HCT116 (cell line): ENCODE measurements at regions not wholly inside any gene's neighbourhood (a gene's known extent, or its start where the extent isn't known, plus 50 kb on each side); places are given as distances from the start of the nearest gene placed in this dataset.
"Not testable (repeated sequence)": the region's sequence is repeated elsewhere in the genome, so short reads cannot be mapped to it uniquely, and the experiment has no call there.

Source experiments
- ATAC-seq: fragments of 200-7000 bp; cut with Tn5 transposase; 2 replicates; pipeline ENCODE4 v1.9.1; 2020; ENCODE audit warnings: mild to moderate bottlenecking, moderate library complexity
- BruUV-seq: library from RNA; stranded (reverse); fragments of 400-500 nt; replicated peaks from 2 replicates; lab custom pipeline; 2021; lab: Mats Ljungman, UMichigan
- CTCF ChIA-PET: fragments of 300-600 bp; sonication (Branson Sonifier 250); formaldehyde crosslinking; loops from one replicate; lab custom pipeline; 2021; ENCODE audit warnings: antibody characterized with exemption; lab: Charles Lee
- POLR2A ChIA-PET: fragments of 300-600, 350-600 bp; sonication (Branson Sonifier 250); formaldehyde crosslinking; loops from one replicate; lab custom pipeline; 2021; ENCODE audit warnings: antibody characterized with exemption; lab: Charles Lee
- RAD21 ChIA-PET, 2 experiments: fragments of 300-600 bp; sonication (Branson Sonifier 250); formaldehyde crosslinking; loops; one replicate each; lab custom pipeline; 2023; ENCODE audit warnings: low total read pairs in 2 of 2; ENCODE audit not compliant: uncharacterized antibody in 2 of 2, unreplicated experiment in 2 of 2, low non-redundant PET in 1 of 2; lab: Charles Lee
- DNase-seq: peaks from one replicate; pipeline ENCODE4 v3.0.0-alpha.2; 2010; ENCODE audit warnings: low read depth, low spot score
- H2AFZ ChIP-seq: fragments of 200-600 bp; shearing (Covaris generic), sonication (generic); 2 replicates; pipeline ENCODE4 v1.6.1; 2017; ENCODE audit warnings: low read depth, mixed run types, mixed read lengths, antibody characterized with exemption, low read length; ENCODE audit not compliant: poor library complexity, severe bottlenecking
- H3K27ac ChIP-seq: 2 replicates; pipeline ENCODE4 v1.5.1; 2012; ENCODE audit warnings: low read depth, low read length
- H3K27me3 ChIP-seq: fragments of 200-600 bp; sonication (generic); 2 replicates; pipeline ENCODE4 v1.6.1; 2016; ENCODE audit warnings: mixed run types, low read length, mixed read lengths; ENCODE audit not compliant: insufficient read depth
- H3K36me3 ChIP-seq, 2 experiments: fragments of 200-500 bp in 1 of 2; fragments of 200-600 bp in 1 of 2; sonication (Bioruptor generic) in 1 of 2; sonication (generic) in 1 of 2; 2 replicates each; pipeline versions ENCODE4 v1.5.1 to v1.6.1; 2014 to 2016; ENCODE audit warnings: low read length in 2 of 2, inconsistent platforms in 1 of 2, mixed read lengths in 1 of 2, mixed run types in 1 of 2; ENCODE audit not compliant: insufficient read depth in 2 of 2, control insufficient read depth in 1 of 2
- H3K4me1 ChIP-seq, 2 experiments: fragments of 200-600 bp in 1 of 2; sonication (generic) in 1 of 2; 2 replicates each; pipeline versions ENCODE4 v1.5.1 to v1.6.1; 2012 to 2017; ENCODE audit warnings: low read length in 2 of 2, inconsistent platforms in 1 of 2, mild to moderate bottlenecking in 1 of 2, mixed read lengths in 1 of 2, mixed run types in 1 of 2, moderate library complexity in 1 of 2; ENCODE audit not compliant: insufficient read depth in 2 of 2, control insufficient read depth in 1 of 2
- H3K4me2 ChIP-seq: fragments of 200-600 bp; sonication (generic); 2 replicates; pipeline ENCODE4 v1.6.1; 2017; ENCODE audit warnings: mixed run types, low read length, mixed read lengths
- H3K4me3 ChIP-seq, 2 experiments: fragments of 200-600 bp in 1 of 2; sonication (generic) in 1 of 2; replicated peaks in 1 of 2; 2 replicates each; pipeline ENCODE4 v1.5.1; 2011 to 2016; ENCODE audit warnings: low read length in 2 of 2, control low read depth in 1 of 2, low read depth in 1 of 2, mild to moderate bottlenecking in 1 of 2, mixed read lengths in 1 of 2, mixed run types in 1 of 2
- H3K79me2 ChIP-seq: fragments of 200-600 bp; sonication (generic); 2 replicates; pipeline ENCODE4 v1.6.1; 2017; ENCODE audit warnings: mild to moderate bottlenecking, mixed run types, low read length, moderate library complexity, mixed read lengths; ENCODE audit not compliant: insufficient read depth
- H3K9ac ChIP-seq: fragments of 200-600 bp; sonication (generic); 2 replicates; pipeline ENCODE4 v1.6.1; 2016; ENCODE audit warnings: low read length, mixed read lengths
- H3K9me2 ChIP-seq: fragments of 200-600 bp; sonication (generic), shearing (Covaris generic); 2 replicates; pipeline ENCODE4 v1.6.1; 2017; ENCODE audit warnings: mixed run types, mild to moderate bottlenecking, moderate library complexity; ENCODE audit not compliant: insufficient read depth
- H3K9me3 ChIP-seq, 2 experiments: fragments of 200-500 bp in 1 of 2; fragments of 200-600 bp in 1 of 2; sonication (Bioruptor generic) in 1 of 2; sonication (generic) in 1 of 2; 2 replicates each; pipeline ENCODE4 v1.6.1; 2014 to 2017; ENCODE audit warnings: low read length in 2 of 2, mixed read lengths in 2 of 2, inconsistent platforms in 1 of 2, low read depth in 1 of 2, mild to moderate bottlenecking in 1 of 2, mixed run types in 1 of 2, moderate library complexity in 1 of 2; ENCODE audit not compliant: control insufficient read depth in 1 of 2, insufficient read depth in 1 of 2
- H4K20me1 ChIP-seq: fragments of 200-600 bp; sonication (generic), shearing (Covaris generic); 2 replicates; pipeline ENCODE4 v1.6.1; 2017; ENCODE audit warnings: mixed run types, mild to moderate bottlenecking, moderate library complexity; ENCODE audit not compliant: insufficient read depth
- ATF3 ChIP-seq: IDR thresholded peaks from 2 replicates; pipeline ENCODE4 v1.6.1; 2012
- CTCF ChIP-seq, 3 experiments: fragments of 200-600 bp in 1 of 3; sonication (generic) in 1 of 3; IDR thresholded peaks in 2 of 3; conservative IDR thresholded peaks in 1 of 3; 2 replicates each; pipeline ENCODE4 v1.5.1; 2012 to 2017; ENCODE audit warnings: low read depth in 2 of 3, low read length in 2 of 3, antibody characterized with exemption in 1 of 3, borderline replicate concordance in 1 of 3, control low read depth in 1 of 3, mild to moderate bottlenecking in 1 of 3, mixed read lengths in 1 of 3, mixed run types in 1 of 3, moderate library complexity in 1 of 3; ENCODE audit not compliant: insufficient read depth in 1 of 3
- EGR1 ChIP-seq: IDR thresholded peaks from 2 replicates; pipeline ENCODE4 v1.6.1; 2012; ENCODE audit warnings: low read depth
- EZH2phosphoT487 ChIP-seq: fragments of 200-600 bp; IDR thresholded peaks from 2 replicates; pipeline ENCODE4 v1.6.1; 2018; ENCODE audit warnings: antibody characterized with exemption, borderline replicate concordance
- FOSL1 ChIP-seq: IDR thresholded peaks from 2 replicates; pipeline ENCODE4 v1.6.1; 2012; ENCODE audit warnings: low read depth
- MAX ChIP-seq: IDR thresholded peaks from 2 replicates; pipeline ENCODE4 v1.6.1; 2012
- POLR2A ChIP-seq: IDR thresholded peaks from 2 replicates; pipeline ENCODE4 v1.7.0; 2011; ENCODE audit warnings: borderline replicate concordance; ENCODE audit not compliant: insufficient read depth, insufficient read length; ENCODE audit errors: extremely low read depth
- POLR2AphosphoS5 ChIP-seq: IDR thresholded peaks from 2 replicates; pipeline ENCODE4 v1.6.1; 2011; ENCODE audit warnings: mild to moderate bottlenecking, low read depth, low read length, moderate library complexity
- SRF ChIP-seq: IDR thresholded peaks from 2 replicates; pipeline ENCODE4 v1.6.1; 2012; ENCODE audit warnings: low read depth
- ZBTB33 ChIP-seq: IDR thresholded peaks from 2 replicates; pipeline ENCODE4 v1.6.1; 2011; ENCODE audit warnings: mild to moderate bottlenecking, low read length, moderate library complexity; ENCODE audit not compliant: insufficient replicate concordance; ENCODE audit errors: extremely low read depth
- ZFX ChIP-seq: fragments of 450-650 bp; IDR thresholded peaks from 2 replicates; pipeline ENCODE4 v1.6.1; 2017
- intact Hi-C: fragments of 100-400 bp; cut with micrococcal nuclease; formaldehyde crosslinking; loops from 2 replicates; pipeline ENCODE4 v1.10.0; 2022

GRCh38 chrX:102849396-102849795 lies 87.7 kb upstream of the RAB40AL start (continued):
- TF ChIP-seq ZBTB33 (no peak), SRF (no peak), EGR1 (no peak), POLR2AphosphoS5 (no peak), CTCF (IDR thresholded peaks at IDR 0.05 in 2 of 3, conservative IDR thresholded peaks at IDR 0.05 in 1 of 3; ENCODE audit: borderline replicate concordance in 1 of 3, insufficient read depth in 1 of 3, low read depth in 2 of 3, low read length in 2 of 3) (no peak), MAX (no peak), ZFX (no peak), FOSL1 (no peak), POLR2A (no peak), EZH2phosphoT487 (no peak), ATF3 (no peak)

DNA sequence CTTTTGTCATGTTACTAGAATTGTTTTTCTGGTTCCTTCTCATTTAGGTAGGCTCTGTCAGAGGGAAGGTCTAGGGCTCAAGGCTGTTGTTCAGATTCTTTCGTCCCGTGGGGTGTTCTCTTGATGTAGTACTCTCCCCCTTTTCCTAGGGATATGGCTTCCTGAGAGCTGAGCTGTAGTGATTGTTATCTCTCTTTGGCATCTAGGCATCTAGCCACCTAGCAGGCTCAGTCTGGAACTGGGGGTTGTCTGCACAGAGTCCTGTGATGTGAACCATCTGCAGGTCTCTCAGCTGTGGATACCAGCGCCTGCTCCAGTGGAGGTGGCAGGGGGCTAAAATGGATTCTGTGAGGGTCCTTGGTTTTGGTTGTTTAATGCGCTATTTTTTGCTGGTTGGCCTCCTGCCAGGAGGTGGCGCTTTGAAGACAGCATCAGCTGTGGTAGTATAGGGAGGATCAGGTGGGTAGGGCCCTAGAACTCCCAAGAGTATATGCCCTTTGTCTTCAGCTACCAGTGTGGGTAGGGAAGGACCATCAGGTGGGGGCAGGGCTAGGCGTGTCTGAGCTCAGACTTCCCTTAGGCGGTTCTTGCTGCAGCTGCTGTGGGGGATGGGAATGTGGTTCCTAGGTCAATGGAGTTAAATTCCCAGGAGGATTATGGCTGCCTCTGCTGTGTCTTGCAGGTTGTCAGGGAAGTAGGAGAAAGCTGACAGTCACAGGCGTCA lies 78.1 kb upstream of the RAB40AL start:
- H3K27me3 ChIP-seq, H3K27ac ChIP-seq, RAD21 ChIA-PET, H3K4me2 ChIP-seq, H3K9me2 ChIP-seq, H2AFZ ChIP-seq, CTCF ChIA-PET, H3K4me3 ChIP-seq, H4K20me1 ChIP-seq, H3K4me1 ChIP-seq, H3K9ac ChIP-seq, DNase-seq, BruUV-seq, H3K79me2 ChIP-seq, H3K9me3 ChIP-seq, H3K36me3 ChIP-seq, intact Hi-C loops, ATAC-seq, POLR2A ChIA-PET: not testable (repeated sequence)
